ENCODE measurements at regions not wholly inside any gene's neighbourhood (a gene's known extent, or its start where the extent isn't known, plus 50 kb on each side); places are given as distances from the start of the nearest gene placed in this dataset.
"Not testable (repeated sequence)": the region's sequence is repeated elsewhere in the genome, so short reads cannot be mapped to it uniquely, and the experiment has no call there.

DNA sequence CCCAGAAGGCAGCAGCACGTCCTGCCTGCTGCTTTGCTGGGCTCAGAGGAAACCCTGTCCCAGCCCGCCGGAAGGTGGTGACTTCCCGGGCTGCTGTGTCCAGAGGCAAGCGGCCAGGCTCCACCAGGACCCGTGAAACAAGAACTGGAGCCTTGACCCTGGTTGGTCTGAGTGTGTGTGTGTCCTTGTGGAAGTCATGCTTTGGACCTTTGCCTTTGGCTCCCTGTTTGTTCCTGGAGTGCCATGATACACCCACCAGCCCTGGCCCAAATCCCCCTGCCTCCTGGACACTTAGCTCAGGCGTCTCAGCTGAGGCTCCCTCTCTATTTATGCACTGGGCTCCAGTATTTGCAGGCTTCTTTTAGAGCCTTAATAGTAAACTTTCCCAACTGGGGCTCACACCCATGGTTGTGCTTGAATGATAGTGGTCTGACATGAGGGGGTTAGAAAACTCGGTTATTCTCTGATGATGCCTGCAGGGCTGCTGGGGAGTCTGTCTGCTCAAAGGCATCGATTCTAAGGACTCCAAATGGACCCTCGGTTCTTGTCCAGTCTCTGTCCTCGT lies 72.2 kb downstream of the C9orf50 start:
- Mint-ChIP-seq H3K9me3 (no peaks in the 10 kb centered on the region), H3K4me3 (no peak overlapping the region), H3K27me3 (ENCODE audit: low read depth in 2 of 2) (peaks cover 44% of the 10 kb centered on the region in 2 donors), H3K4me1 (peaks cover 4 to 11% of the 10 kb centered on the region in 2 donors), H3K36me3 (no peaks in the 10 kb centered on the region), H3K27ac (no peak overlapping the region)
- peaks cover 10% of the 10 kb centered on the region for H3K4me1 ChIP-seq (ENCODE audit: control insufficient read depth, insufficient read depth, low read length)
- H3K4me3 ChIP-seq (ENCODE audit: low read length) = no peak overlapping the region
- WGBS (ENCODE audit: insufficient coverage) = 94% methylated on average over 11 of the region's 11 CpGs
- H3K27me3 ChIP-seq (ENCODE audit: control insufficient read depth, insufficient read depth, low read length) = peaks cover 16% of the 10 kb centered on the region
- H3K36me3 ChIP-seq (ENCODE audit: control insufficient read depth, insufficient read depth, low read length) = no peaks in the 10 kb centered on the region
- no peaks in the 10 kb centered on the region for H3K9me3 ChIP-seq (ENCODE audit: control insufficient read depth, insufficient read depth, low read length)
- H3K27ac ChIP-seq (ENCODE audit: low read length) = no peak overlapping the region
- TF ChIP-seq, protein P1, sequence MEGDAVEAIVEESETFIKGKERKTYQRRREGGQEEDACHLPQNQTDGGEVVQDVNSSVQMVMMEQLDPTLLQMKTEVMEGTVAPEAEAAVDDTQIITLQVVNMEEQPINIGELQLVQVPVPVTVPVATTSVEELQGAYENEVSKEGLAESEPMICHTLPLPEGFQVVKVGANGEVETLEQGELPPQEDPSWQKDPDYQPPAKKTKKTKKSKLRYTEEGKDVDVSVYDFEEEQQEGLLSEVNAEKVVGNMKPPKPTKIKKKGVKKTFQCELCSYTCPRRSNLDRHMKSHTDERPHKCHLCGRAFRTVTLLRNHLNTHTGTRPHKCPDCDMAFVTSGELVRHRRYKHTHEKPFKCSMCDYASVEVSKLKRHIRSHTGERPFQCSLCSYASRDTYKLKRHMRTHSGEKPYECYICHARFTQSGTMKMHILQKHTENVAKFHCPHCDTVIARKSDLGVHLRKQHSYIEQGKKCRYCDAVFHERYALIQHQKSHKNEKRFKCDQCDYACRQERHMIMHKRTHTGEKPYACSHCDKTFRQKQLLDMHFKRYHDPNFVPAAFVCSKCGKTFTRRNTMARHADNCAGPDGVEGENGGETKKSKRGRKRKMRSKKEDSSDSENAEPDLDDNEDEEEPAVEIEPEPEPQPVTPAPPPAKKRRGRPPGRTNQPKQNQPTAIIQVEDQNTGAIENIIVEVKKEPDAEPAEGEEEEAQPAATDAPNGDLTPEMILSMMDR (IDR thresholded peaks at IDR 0.05) = no peak
- intact Hi-C loops (cut with micrococcal nuclease) = no loop called here
- ATAC-seq (no peak), DNase-seq (no peak)

DNA sequence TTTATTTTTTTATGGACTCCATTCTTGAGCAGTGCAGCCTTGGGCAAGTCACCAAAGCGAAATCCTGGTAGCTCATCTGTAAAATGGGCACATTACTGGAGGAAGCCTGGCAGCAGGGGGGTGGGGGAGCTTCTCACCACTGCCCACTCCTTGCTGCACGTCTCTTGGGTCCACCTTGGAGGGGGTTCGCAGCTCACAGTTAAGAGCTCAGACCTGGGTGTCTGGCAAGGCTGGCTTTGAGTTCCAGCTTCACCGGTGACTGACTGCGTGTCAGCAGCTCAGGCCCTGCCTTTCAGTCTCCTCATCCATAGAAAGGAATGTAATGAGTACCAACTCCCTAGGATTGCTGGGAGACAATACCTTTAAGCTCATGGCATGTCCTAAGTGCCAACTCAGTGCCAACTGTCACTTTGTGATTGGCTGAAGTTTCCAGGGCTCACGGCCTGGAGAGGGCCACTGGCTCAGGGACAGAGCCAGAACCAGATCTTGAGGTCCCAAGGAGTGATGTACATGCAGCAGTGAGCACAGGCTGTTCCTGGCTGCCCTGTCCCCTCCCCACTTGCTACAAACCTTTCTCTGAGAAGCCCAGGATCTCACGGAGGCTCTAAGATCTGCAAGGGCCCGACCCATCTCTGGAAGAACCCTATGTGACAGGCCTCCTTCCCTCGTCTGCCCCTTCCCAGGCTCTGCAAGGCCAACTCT lies 72.9 kb downstream of the C9orf50 start:
- Mint-ChIP-seq H3K27me3 (ENCODE audit: low read depth in 2 of 2) (peaks cover 44 to 48% of the 10 kb centered on the region in 2 donors), H3K4me1 (peaks cover 4 to 11% of the 10 kb centered on the region in 2 donors), H3K9me3 (no peaks in the 10 kb centered on the region), H3K36me3 (no peaks in the 10 kb centered on the region), H3K27ac (no peak overlapping the region), H3K4me3 (no peak overlapping the region)
- ATAC-seq = no peak
- WGBS (ENCODE audit: insufficient coverage) = 90% methylated on average over 9 of the region's 9 CpGs
- DNase-seq = no peak
- H3K4me1 ChIP-seq (ENCODE audit: control insufficient read depth, insufficient read depth, low read length) = peaks cover 10% of the 10 kb centered on the region
- H3K27me3 ChIP-seq (ENCODE audit: control insufficient read depth, insufficient read depth, low read length) = peaks cover 16% of the 10 kb centered on the region
- intact Hi-C loops (cut with micrococcal nuclease) = no loop called here
- no peak overlapping the region for H3K27ac ChIP-seq (ENCODE audit: low read length)
- TF ChIP-seq, protein P1 (IDR thresholded peaks at IDR 0.05) = no peak
- H3K36me3 ChIP-seq (ENCODE audit: control insufficient read depth, insufficient read depth, low read length) = no peaks in the 10 kb centered on the region
- H3K4me3 ChIP-seq (ENCODE audit: low read length) = no peak overlapping the region
- no peaks in the 10 kb centered on the region for H3K9me3 ChIP-seq (ENCODE audit: control insufficient read depth, insufficient read depth, low read length)

DNA sequence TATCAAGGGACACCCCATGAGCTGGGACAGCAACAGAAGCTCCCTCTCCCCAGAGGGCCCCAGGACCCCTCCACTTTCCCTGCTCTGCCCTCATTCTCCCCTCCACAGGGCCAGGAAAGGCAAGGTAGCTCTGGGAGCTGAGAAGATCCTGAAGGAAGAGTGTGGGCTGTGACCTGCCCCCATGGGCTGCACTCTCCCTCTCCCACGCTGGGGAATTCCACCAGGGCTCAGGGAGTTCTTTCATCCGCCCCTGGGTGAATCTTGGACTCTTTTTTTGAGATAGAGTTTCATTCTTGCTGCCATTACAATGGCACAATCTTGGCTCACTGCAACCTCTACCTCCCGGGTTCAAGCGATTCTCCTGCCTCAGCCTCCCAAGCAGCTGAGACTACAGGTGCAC lies 73.8 kb downstream of the C9orf50 start:
- Histone ChIP-seq H3K27me3 (ENCODE audit: control insufficient read depth, insufficient read depth, low read length) (peaks cover 16% of the 10 kb centered on the region), H3K4me3 (ENCODE audit: low read length) (no peak overlapping the region), H3K9me3 (ENCODE audit: control insufficient read depth, insufficient read depth, low read length) (no peaks in the 10 kb centered on the region), H3K36me3 (ENCODE audit: control insufficient read depth, insufficient read depth, low read length) (no peaks in the 10 kb centered on the region), H3K4me1 (ENCODE audit: control insufficient read depth, insufficient read depth, low read length) (peaks cover 10% of the 10 kb centered on the region), H3K27ac (ENCODE audit: low read length) (no peak overlapping the region)
- DNase-seq (no peak), ATAC-seq (no peak)
- intact Hi-C loops (cut with micrococcal nuclease) = no loop called here
- TF ChIP-seq, protein P1 (IDR thresholded peaks at IDR 0.05) = no peak
- Mint-ChIP-seq H3K27ac (no peak overlapping the region), H3K9me3 (no peaks in the 10 kb centered on the region), H3K27me3 (ENCODE audit: low read depth in 2 of 2) (peaks cover 44 to 47% of the 10 kb centered on the region in 2 donors), H3K36me3 (no peaks in the 10 kb centered on the region), H3K4me3 (no peak overlapping the region), H3K4me1 (peaks cover 4 to 11% of the 10 kb centered on the region in 2 donors)
- WGBS (ENCODE audit: insufficient coverage) = 87% methylated on average over 4 of the region's 4 CpGs

DNA sequence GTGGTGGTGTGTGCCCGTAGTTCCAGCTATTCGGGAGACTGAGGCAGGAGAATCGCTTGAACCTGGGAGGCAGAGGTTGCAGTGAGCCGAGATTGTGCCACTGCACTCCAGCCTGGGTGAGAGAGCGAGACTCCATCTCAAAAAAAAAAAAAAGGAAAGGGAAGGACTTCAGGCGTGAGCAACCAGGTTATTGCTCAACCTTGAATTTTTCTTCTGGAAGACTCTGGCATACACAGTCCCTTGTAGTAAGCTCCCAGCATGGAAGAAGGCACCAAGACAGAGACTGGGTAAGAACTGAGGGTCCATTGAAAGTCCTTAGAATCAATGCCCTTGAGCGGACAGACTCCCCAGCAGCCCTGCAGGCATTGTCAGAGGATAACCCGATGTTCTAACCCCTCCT lies 75.0 kb downstream of the C9orf50 start:
- H3K9me3 Mint-ChIP-seq; ATAC-seq; DNase-seq; H3K27ac Mint-ChIP-seq; H3K36me3 ChIP-seq (ENCODE audit: control insufficient read depth, insufficient read depth, low read length); H3K36me3 Mint-ChIP-seq; H3K27ac ChIP-seq (ENCODE audit: low read length); H3K4me1 ChIP-seq (ENCODE audit: control insufficient read depth, insufficient read depth, low read length); intact Hi-C loops (cut with micrococcal nuclease); H3K4me3 Mint-ChIP-seq; H3K9me3 ChIP-seq (ENCODE audit: control insufficient read depth, insufficient read depth, low read length); H3K4me3 ChIP-seq (ENCODE audit: low read length): not testable (repeated sequence)
- H3K27me3 ChIP-seq (ENCODE audit: control insufficient read depth, insufficient read depth, low read length) = peaks cover 16% of the 10 kb centered on the region
- H3K4me1 Mint-ChIP-seq = peaks cover 4 to 11% of the 10 kb centered on the region in 2 donors
- peaks cover 40 to 47% of the 10 kb centered on the region in 2 donors for H3K27me3 Mint-ChIP-seq (ENCODE audit: low read depth in 2 of 2)
- WGBS (ENCODE audit: insufficient coverage) = 90% methylated on average over 8 of the region's 8 CpGs

Measured in natural killer cell (primary cell).